ENCODE measurements at regions not wholly inside any gene's neighbourhood (a gene's known extent, or its start where the extent isn't known, plus 50 kb on each side); places are given as distances from the start of the nearest gene placed in this dataset.

GRCh38 chr3:95254758-95255157 is 1191.9 kb downstream of the NSUN3 start:
- TF ChIP-seq POLR2AphosphoS5 (IDR thresholded peaks at IDR 0.05) (no peak), POLR2A (IDR thresholded peaks at IDR 0.05) (no peak), EP300 (IDR thresholded peaks at IDR 0.05; ENCODE audit: low read depth) (no peak), CTCF (IDR thresholded peaks at IDR 0.05) (no peak)
- intact Hi-C loops (cut with DNase I; ENCODE audit: low total_unique reads) (no loop called here), in situ Hi-C loops (cut with MboI; ENCODE audit: low pct_ligation_motif_present in 1 of 4, low pct_unique_long_range_greater_than_20kb in 1 of 4, low sequenced_read_pairs in 3 of 4) (no loop called here)
- H3K9me3 ChIP-seq, result no peaks in the 10 kb centered on the region
- no peaks in the 10 kb centered on the region for H3K27me3 ChIP-seq
- H3K27ac ChIP-seq, result no peak overlapping the region
- no peaks in the 10 kb centered on the region for H3K4me1 ChIP-seq
- H3K36me3 ChIP-seq, result no peaks in the 10 kb centered on the region
- H3K4me3 ChIP-seq, result no peak overlapping the region
- WGBS, 2 donors (ENCODE audit: low coverage in 1 of 2), result 82 to 85% methylated on average over 6 of the region's 6 CpGs
- DNase-seq, result no peak

GRCh38 chr3:95265129-95265528 is 1202.3 kb downstream of the NSUN3 start:
- no peaks in the 10 kb centered on the region for H3K4me1 ChIP-seq
- WGBS, 2 donors (ENCODE audit: low coverage in 1 of 2), result 51 to 84% methylated on average over 3 of the region's 3 CpGs
- in situ Hi-C loops (cut with MboI; ENCODE audit: low pct_ligation_motif_present in 1 of 4, low pct_unique_long_range_greater_than_20kb in 1 of 4, low sequenced_read_pairs in 3 of 4), result no loop called here

GRCh38 chr3:95271395-95271794 is 1208.5 kb downstream of the NSUN3 start:
- no peak overlapping the region for H3K4me3 ChIP-seq
- intact Hi-C loops (cut with DNase I; ENCODE audit: low total_unique reads) (no loop called here), in situ Hi-C loops (cut with MboI; ENCODE audit: low pct_ligation_motif_present in 1 of 4, low pct_unique_long_range_greater_than_20kb in 1 of 4, low sequenced_read_pairs in 3 of 4) (no loop called here)
- no peak for TF ChIP-seq POLR2A (IDR thresholded peaks at IDR 0.05)
- no peak for TF ChIP-seq POLR2AphosphoS5 (IDR thresholded peaks at IDR 0.05)
- no peak for TF ChIP-seq EP300 (IDR thresholded peaks at IDR 0.05; ENCODE audit: low read depth)
- no peak for TF ChIP-seq CTCF (IDR thresholded peaks at IDR 0.05)
- H3K4me1 ChIP-seq, result no peaks in the 10 kb centered on the region
- DNase-seq, result no peak
- H3K27ac ChIP-seq, result no peak overlapping the region
- H3K27me3 ChIP-seq, result no peaks in the 10 kb centered on the region
- no peaks in the 10 kb centered on the region for H3K9me3 ChIP-seq
- WGBS, 2 donors (ENCODE audit: low coverage in 1 of 2), result 75 to 100% methylated on average over 1 of the region's 1 CpG
- H3K36me3 ChIP-seq, result no peaks in the 10 kb centered on the region

More at GRCh38 chr3:95265129-95265528, 1202.3 kb downstream of the NSUN3 start:
- Histone ChIP-seq H3K36me3 (no peaks in the 10 kb centered on the region), H3K27ac (no peak overlapping the region), H3K9me3 (no peaks in the 10 kb centered on the region), H3K27me3 (no peaks in the 10 kb centered on the region), H3K4me3 (no peak overlapping the region)
- intact Hi-C loops (cut with DNase I; ENCODE audit: low total_unique reads), result no loop called here
- TF ChIP-seq POLR2AphosphoS5 (IDR thresholded peaks at IDR 0.05) (no peak), POLR2A (IDR thresholded peaks at IDR 0.05) (no peak), CTCF (IDR thresholded peaks at IDR 0.05) (no peak), EP300 (IDR thresholded peaks at IDR 0.05; ENCODE audit: low read depth) (no peak)
- no peak for DNase-seq

GRCh38 chr3:95272166-95272565 is 1209.3 kb downstream of the NSUN3 start:
- Histone ChIP-seq H3K4me1 (no peaks in the 10 kb centered on the region), H3K36me3 (no peaks in the 10 kb centered on the region), H3K9me3 (no peaks in the 10 kb centered on the region), H3K4me3 (no peak overlapping the region), H3K27me3 (no peaks in the 10 kb centered on the region), H3K27ac (no peak overlapping the region)
- no peak for TF ChIP-seq CTCF (IDR thresholded peaks at IDR 0.05)
- TF ChIP-seq POLR2A (IDR thresholded peaks at IDR 0.05), result no peak
- TF ChIP-seq POLR2AphosphoS5 (IDR thresholded peaks at IDR 0.05), result no peak
- TF ChIP-seq EP300 (IDR thresholded peaks at IDR 0.05; ENCODE audit: low read depth), result no peak
- in situ Hi-C loops (cut with MboI; ENCODE audit: low pct_ligation_motif_present in 1 of 4, low pct_unique_long_range_greater_than_20kb in 1 of 4, low sequenced_read_pairs in 3 of 4), result no loop called here
- 68 to 77% methylated on average over 3 of the region's 3 CpGs for WGBS, 2 donors (ENCODE audit: low coverage in 1 of 2)
- DNase-seq, result no peak
- intact Hi-C loops (cut with DNase I; ENCODE audit: low total_unique reads), result no loop called here

Data from transverse colon (tissue), 4 donors.